ENCODE measurements at regions not wholly inside any gene's neighbourhood (a gene's known extent, or its start where the extent isn't known, plus 50 kb on each side); places are given as distances from the start of the nearest gene placed in this dataset.

GRCh38 chr16:26334218-26335111, 642.7 kb downstream of the HS3ST4 start:
- Histone ChIP-seq H3K4me2 (ENCODE audit: low read length) (no peak overlapping the region), H3K9me2 (replicated peaks; ENCODE audit: control insufficient read depth, low read length) (no peaks in the 10 kb centered on the region), H3K36me3 (ENCODE audit: control insufficient read depth, low read length) (no peaks in the 10 kb centered on the region), H3K27me3 (ENCODE audit: control insufficient read depth, low read length) (no peaks in the 10 kb centered on the region), H3K4me1 (ENCODE audit: control insufficient read depth, low read length) (no peaks in the 10 kb centered on the region), H4K20me1 (ENCODE audit: control insufficient read depth, insufficient read depth, low read depth, low read length) (no peaks in the 10 kb centered on the region), H3K79me2 (ENCODE audit: control insufficient read depth, low read length) (no peaks in the 10 kb centered on the region), H3K4me3 (ENCODE audit: low read length) (no peak overlapping the region), H3F3A (ENCODE audit: control insufficient read depth, insufficient read depth) (no peaks in the 10 kb centered on the region), H3K9me3 (ENCODE audit: control insufficient read depth, insufficient read depth, low read length) (no peaks in the 10 kb centered on the region), H3K27ac (ENCODE audit: low read depth, low read length) (no peak overlapping the region)
- TF ChIP-seq CTCF (IDR thresholded peaks at IDR 0.05; ENCODE audit: low read depth, low read length, poor library complexity, severe bottlenecking), result no peak
- TF ChIP-seq EZH2phosphoT487 (IDR thresholded peaks at IDR 0.05; ENCODE audit: borderline replicate concordance, low read length), result no peak

DNA sequence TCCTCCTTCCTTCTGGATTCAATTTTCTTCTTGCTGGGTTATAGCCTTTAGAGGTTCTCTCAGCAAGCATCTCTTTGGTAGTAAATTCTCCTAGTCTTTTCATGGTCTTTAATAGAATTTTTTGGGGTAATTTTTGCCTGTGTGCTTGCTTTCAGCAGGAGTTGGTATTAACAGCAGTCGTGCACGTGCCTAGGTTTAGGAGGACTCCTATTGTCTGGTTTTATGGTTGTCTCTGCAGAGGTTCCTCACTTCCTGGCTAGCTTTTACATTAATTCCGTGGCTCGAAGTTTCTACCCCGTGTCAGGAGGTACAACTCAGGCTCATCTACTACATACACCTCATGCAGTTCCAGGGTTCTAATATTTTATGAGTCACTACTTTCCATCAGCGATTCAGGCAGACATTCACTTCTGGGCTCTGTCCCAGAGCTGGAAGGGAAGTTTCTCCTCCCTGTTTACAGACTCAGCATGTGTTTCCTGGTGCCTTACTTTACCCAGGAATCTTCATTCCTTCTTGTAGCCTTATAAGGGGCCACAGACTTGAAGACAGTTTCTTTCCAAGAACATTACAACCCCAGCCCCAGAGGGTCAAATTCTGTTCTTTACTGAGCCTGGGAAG, 643.6 kb downstream of the HS3ST4 start:
- Histone ChIP-seq H3K9me2 (replicated peaks; ENCODE audit: control insufficient read depth, low read length) (no peaks in the 10 kb centered on the region), H3K9me3 (ENCODE audit: control insufficient read depth, insufficient read depth, low read length) (no peaks in the 10 kb centered on the region), H4K20me1 (ENCODE audit: control insufficient read depth, insufficient read depth, low read depth, low read length) (no peaks in the 10 kb centered on the region), H3K36me3 (ENCODE audit: control insufficient read depth, low read length) (no peaks in the 10 kb centered on the region), H3K27me3 (ENCODE audit: control insufficient read depth, low read length) (no peaks in the 10 kb centered on the region), H3K4me3 (ENCODE audit: low read length) (no peak overlapping the region), H3K4me2 (ENCODE audit: low read length) (no peak overlapping the region), H3K27ac (ENCODE audit: low read depth, low read length) (no peak overlapping the region), H3F3A (ENCODE audit: control insufficient read depth, insufficient read depth) (no peaks in the 10 kb centered on the region), H3K79me2 (ENCODE audit: control insufficient read depth, low read length) (no peaks in the 10 kb centered on the region), H3K4me1 (ENCODE audit: control insufficient read depth, low read length) (no peaks in the 10 kb centered on the region)
- TF ChIP-seq EZH2phosphoT487 (IDR thresholded peaks at IDR 0.05; ENCODE audit: borderline replicate concordance, low read length), result no peak
- no peak for TF ChIP-seq CTCF (IDR thresholded peaks at IDR 0.05; ENCODE audit: low read depth, low read length, poor library complexity, severe bottlenecking)

DNA sequence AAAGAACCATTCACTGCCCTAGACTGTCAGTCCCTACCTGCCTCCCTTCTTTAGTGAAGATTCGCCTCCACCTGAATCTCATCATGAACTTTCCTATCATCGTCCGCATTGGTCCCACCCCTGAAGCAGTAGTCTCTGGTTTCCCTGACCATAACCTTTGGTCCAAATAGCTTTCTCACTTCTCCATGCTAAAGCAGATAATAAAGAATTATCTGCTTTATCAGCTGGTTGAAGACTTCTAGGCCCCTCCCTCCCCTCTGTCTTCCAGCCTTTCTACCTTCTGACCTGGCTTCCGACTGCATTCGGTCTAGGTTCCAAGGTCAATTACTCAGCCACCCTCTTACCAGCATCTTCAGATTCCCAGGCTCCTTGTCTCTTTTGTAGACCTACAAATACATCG, 650.9 kb downstream of the HS3ST4 start:
- Histone ChIP-seq H3K27me3 (ENCODE audit: control insufficient read depth, low read length) (no peaks in the 10 kb centered on the region), H4K20me1 (ENCODE audit: control insufficient read depth, insufficient read depth, low read depth, low read length) (no peaks in the 10 kb centered on the region), H3K9me3 (ENCODE audit: control insufficient read depth, insufficient read depth, low read length) (no peaks in the 10 kb centered on the region), H3K9me2 (replicated peaks; ENCODE audit: control insufficient read depth, low read length) (no peaks in the 10 kb centered on the region), H3K27ac (ENCODE audit: low read depth, low read length) (no peak overlapping the region), H3K79me2 (ENCODE audit: control insufficient read depth, low read length) (no peaks in the 10 kb centered on the region), H3F3A (ENCODE audit: control insufficient read depth, insufficient read depth) (no peaks in the 10 kb centered on the region), H3K4me1 (ENCODE audit: control insufficient read depth, low read length) (no peaks in the 10 kb centered on the region), H3K36me3 (ENCODE audit: control insufficient read depth, low read length) (no peaks in the 10 kb centered on the region), H3K4me3 (ENCODE audit: low read length) (no peak overlapping the region), H3K4me2 (ENCODE audit: low read length) (no peak overlapping the region)
- TF ChIP-seq CTCF (IDR thresholded peaks at IDR 0.05; ENCODE audit: low read depth, low read length, poor library complexity, severe bottlenecking), result no peak
- no peak for TF ChIP-seq EZH2phosphoT487 (IDR thresholded peaks at IDR 0.05; ENCODE audit: borderline replicate concordance, low read length)
